SK-N-SH (cell line): ENCODE measurements at regions not wholly inside any gene's neighbourhood (a gene's known extent, or its start where the extent isn't known, plus 50 kb on each side); places are given as distances from the start of the nearest gene placed in this dataset.

Experiments
- CHD2 ChIP-seq: fragments of 150-350 bp; IDR thresholded peaks from 2 replicates; pipeline ENCODE4 v1.6.1; 2018; ENCODE audit warnings: low read length; ENCODE audit not compliant: partially characterized antibody
- ELF1 ChIP-seq: IDR thresholded peaks from 2 replicates; pipeline ENCODE4 v1.4.0; 2012
- EP300 ChIP-seq, 2 experiments: IDR thresholded peaks; 2 replicates each; pipeline versions ENCODE4 v1.4.0 to v1.6.1; 2012; ENCODE audit warnings: borderline replicate concordance in 1 of 2, low read depth in 1 of 2, low read length in 1 of 2
- FOSL2 ChIP-seq: IDR thresholded peaks from 2 replicates; pipeline ENCODE4 v1.4.0; 2012; ENCODE audit warnings: low read depth, mild to moderate bottlenecking, moderate library complexity, borderline replicate concordance
- FOXJ3 ChIP-seq: sonication (generic); formaldehyde crosslinking; IDR thresholded peaks from 2 replicates; pipeline ENCODE4 v1.5.1; 2020; ENCODE audit warnings: mild to moderate bottlenecking, missing genetic modification reagents
- POLR2AphosphoS5 ChIP-seq: IDR thresholded peaks from 2 replicates; pipeline ENCODE4 v1.6.1; 2012; ENCODE audit warnings: low read depth, low read length
- RCOR1 ChIP-seq: fragments of 150-350 bp; IDR thresholded peaks from 2 replicates; pipeline ENCODE4 v1.6.1; 2017; ENCODE audit warnings: antibody characterized with exemption, low read length
- YY1 ChIP-seq: IDR thresholded peaks from 2 replicates; pipeline ENCODE4 v1.4.0; 2012; ENCODE audit warnings: low read depth, mild to moderate bottlenecking
- TF ChIP-seq, protein P1 (sequence below): IDR thresholded peaks from 2 replicates; pipeline ENCODE4 v1.6.1; 2012; ENCODE audit warnings: mild to moderate bottlenecking, low read depth, low read length, moderate library complexity
- TF ChIP-seq, protein P2 (sequence below): fragments of 200-600 bp; sonication (generic); IDR thresholded peaks from 2 replicates; pipeline ENCODE4 v1.6.1; 2017; ENCODE audit warnings: antibody characterized with exemption, mild to moderate bottlenecking, moderate library complexity
- TF ChIP-seq, protein P3 (sequence below): fragments of 150-350 bp; IDR thresholded peaks from 2 replicates; pipeline ENCODE4 v1.6.1; 2016; ENCODE audit warnings: mild to moderate bottlenecking, low read depth, low read length
- TF ChIP-seq, protein P4 (sequence below): fragments of 150-350 bp; IDR thresholded peaks from 2 replicates; pipeline ENCODE4 v1.6.1; 2017; ENCODE audit warnings: antibody characterized with exemption, low read length, low read depth, borderline replicate concordance
- TF ChIP-seq, protein P5 (sequence below): IDR thresholded peaks from 2 replicates; pipeline ENCODE4; 2012

DNA sequence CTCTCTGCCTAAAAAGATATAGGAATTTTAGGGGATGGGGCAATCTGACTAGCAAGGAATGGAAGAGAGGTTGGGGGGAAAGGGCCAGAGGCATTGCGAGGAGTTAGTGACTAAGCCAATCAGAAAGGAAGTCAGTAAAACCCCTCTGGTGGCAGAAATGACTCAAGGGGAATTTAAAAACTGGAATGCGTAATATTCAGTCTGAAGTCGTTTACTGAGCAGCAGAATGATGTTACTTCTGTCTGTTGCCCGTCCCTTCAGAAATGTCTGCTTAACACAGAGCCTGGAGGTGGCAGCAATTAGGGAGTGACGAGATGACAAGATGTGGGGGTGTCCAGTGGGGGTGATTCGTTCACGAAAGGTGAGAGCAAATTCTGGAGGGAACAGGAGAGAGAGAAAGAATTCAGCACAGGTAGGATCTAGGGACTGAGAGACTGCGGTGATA lies 107.7 kb upstream of the CLMP start:
- TF ChIP-seq CHD2: no peak
- no peak for TF ChIP-seq POLR2AphosphoS5
- 0 out of 4 replicates have a peak, but pooled peaks of 1 of the 2 experiments have one; percentile 10 for TF ChIP-seq EP300 (IDR thresholded peaks at IDR 0.05; ENCODE audit: borderline replicate concordance in 1 of 2, low read depth in 1 of 2, low read length in 1 of 2)
- no peak for TF ChIP-seq FOXJ3 (CRISPR knock-in tag)
- TF ChIP-seq, protein P1, sequence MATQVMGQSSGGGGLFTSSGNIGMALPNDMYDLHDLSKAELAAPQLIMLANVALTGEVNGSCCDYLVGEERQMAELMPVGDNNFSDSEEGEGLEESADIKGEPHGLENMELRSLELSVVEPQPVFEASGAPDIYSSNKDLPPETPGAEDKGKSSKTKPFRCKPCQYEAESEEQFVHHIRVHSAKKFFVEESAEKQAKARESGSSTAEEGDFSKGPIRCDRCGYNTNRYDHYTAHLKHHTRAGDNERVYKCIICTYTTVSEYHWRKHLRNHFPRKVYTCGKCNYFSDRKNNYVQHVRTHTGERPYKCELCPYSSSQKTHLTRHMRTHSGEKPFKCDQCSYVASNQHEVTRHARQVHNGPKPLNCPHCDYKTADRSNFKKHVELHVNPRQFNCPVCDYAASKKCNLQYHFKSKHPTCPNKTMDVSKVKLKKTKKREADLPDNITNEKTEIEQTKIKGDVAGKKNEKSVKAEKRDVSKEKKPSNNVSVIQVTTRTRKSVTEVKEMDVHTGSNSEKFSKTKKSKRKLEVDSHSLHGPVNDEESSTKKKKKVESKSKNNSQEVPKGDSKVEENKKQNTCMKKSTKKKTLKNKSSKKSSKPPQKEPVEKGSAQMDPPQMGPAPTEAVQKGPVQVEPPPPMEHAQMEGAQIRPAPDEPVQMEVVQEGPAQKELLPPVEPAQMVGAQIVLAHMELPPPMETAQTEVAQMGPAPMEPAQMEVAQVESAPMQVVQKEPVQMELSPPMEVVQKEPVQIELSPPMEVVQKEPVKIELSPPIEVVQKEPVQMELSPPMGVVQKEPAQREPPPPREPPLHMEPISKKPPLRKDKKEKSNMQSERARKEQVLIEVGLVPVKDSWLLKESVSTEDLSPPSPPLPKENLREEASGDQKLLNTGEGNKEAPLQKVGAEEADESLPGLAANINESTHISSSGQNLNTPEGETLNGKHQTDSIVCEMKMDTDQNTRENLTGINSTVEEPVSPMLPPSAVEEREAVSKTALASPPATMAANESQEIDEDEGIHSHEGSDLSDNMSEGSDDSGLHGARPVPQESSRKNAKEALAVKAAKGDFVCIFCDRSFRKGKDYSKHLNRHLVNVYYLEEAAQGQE: no peak
- TF ChIP-seq, protein P2, sequence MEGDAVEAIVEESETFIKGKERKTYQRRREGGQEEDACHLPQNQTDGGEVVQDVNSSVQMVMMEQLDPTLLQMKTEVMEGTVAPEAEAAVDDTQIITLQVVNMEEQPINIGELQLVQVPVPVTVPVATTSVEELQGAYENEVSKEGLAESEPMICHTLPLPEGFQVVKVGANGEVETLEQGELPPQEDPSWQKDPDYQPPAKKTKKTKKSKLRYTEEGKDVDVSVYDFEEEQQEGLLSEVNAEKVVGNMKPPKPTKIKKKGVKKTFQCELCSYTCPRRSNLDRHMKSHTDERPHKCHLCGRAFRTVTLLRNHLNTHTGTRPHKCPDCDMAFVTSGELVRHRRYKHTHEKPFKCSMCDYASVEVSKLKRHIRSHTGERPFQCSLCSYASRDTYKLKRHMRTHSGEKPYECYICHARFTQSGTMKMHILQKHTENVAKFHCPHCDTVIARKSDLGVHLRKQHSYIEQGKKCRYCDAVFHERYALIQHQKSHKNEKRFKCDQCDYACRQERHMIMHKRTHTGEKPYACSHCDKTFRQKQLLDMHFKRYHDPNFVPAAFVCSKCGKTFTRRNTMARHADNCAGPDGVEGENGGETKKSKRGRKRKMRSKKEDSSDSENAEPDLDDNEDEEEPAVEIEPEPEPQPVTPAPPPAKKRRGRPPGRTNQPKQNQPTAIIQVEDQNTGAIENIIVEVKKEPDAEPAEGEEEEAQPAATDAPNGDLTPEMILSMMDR: peak; percentile 44
- no peak for TF ChIP-seq YY1
- no peak for TF ChIP-seq RCOR1
- TF ChIP-seq, protein P3, sequence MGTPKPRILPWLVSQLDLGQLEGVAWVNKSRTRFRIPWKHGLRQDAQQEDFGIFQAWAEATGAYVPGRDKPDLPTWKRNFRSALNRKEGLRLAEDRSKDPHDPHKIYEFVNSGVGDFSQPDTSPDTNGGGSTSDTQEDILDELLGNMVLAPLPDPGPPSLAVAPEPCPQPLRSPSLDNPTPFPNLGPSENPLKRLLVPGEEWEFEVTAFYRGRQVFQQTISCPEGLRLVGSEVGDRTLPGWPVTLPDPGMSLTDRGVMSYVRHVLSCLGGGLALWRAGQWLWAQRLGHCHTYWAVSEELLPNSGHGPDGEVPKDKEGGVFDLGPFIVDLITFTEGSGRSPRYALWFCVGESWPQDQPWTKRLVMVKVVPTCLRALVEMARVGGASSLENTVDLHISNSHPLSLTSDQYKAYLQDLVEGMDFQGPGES: no peak
- TF ChIP-seq ELF1: no peak
- TF ChIP-seq, protein P4, sequence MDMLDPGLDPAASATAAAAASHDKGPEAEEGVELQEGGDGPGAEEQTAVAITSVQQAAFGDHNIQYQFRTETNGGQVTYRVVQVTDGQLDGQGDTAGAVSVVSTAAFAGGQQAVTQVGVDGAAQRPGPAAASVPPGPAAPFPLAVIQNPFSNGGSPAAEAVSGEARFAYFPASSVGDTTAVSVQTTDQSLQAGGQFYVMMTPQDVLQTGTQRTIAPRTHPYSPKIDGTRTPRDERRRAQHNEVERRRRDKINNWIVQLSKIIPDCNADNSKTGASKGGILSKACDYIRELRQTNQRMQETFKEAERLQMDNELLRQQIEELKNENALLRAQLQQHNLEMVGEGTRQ: no peak
- peak; percentile 49; the same call in 1 of the 2 replicates for TF ChIP-seq FOSL2
- TF ChIP-seq, protein P5, sequence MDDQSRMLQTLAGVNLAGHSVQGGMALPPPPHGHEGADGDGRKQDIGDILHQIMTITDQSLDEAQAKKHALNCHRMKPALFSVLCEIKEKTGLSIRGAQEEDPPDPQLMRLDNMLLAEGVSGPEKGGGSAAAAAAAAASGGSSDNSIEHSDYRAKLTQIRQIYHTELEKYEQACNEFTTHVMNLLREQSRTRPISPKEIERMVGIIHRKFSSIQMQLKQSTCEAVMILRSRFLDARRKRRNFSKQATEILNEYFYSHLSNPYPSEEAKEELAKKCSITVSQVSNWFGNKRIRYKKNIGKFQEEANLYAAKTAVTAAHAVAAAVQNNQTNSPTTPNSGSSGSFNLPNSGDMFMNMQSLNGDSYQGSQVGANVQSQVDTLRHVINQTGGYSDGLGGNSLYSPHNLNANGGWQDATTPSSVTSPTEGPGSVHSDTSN: peak; percentile 11; the same call in 1 of the 2 replicates
